ENCODE measurements at regions not wholly inside any gene's neighbourhood (a gene's known extent, or its start where the extent isn't known, plus 50 kb on each side); places are given as distances from the start of the nearest gene placed in this dataset.
"Not testable (repeated sequence)": the region's sequence is repeated elsewhere in the genome, so short reads cannot be mapped to it uniquely, and the experiment has no call there.

DNA sequence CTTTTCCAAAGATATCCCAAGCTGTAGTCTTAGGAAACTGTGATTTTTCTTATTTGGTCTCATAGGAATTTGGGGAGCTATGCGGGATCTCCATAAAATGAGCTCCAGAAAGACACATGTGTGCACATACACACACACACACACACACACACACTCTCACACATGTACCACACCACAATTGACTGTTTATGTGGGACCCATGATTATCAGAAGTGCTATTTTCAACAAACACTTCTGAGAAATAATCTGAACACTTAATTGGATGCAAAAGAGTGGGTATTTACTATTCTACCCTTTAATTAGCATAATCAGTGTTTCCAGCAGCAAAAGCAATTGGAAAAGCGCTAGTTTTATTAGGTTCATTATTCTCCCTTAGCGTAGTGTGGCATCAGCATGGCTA lies 150.4 kb upstream of the ALDH3B2 start:
- not testable (repeated sequence) for H3K27ac ChIP-seq (ENCODE audit: low read depth, low read length); H3K9me3 ChIP-seq (ENCODE audit: low read length); H3K4me1 ChIP-seq (ENCODE audit: insufficient read depth, low read length); H3K4me3 ChIP-seq (ENCODE audit: low read depth in 1 of 2, low read length in 2 of 2); H3K9ac ChIP-seq (ENCODE audit: low read length); H3K36me3 ChIP-seq (ENCODE audit: insufficient read depth, low read length); H3K27me3 ChIP-seq (ENCODE audit: control insufficient read depth in 1 of 2, insufficient read depth in 2 of 2, low read length in 2 of 2)

DNA sequence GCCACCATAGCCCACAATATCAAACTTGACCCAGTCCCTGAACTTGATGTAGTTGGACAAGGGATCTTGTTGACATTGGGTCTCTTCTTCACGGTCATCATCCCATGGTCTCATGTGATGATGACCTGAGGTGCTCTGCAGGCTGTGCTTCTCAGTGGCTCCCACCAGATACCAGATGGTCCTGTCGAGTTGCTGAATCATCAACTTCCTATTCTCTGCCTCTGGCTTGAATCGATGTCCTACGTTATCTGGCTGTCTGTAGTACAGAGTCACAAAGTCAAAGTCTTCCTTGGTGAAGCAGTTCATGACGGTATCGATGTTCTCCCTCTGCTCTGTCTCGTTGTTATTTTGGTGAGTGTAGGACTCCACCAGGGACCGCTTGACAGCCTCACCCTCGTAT lies 145.7 kb upstream of the ALDH3B2 start:
- no peaks in the 10 kb centered on the region for H3K4me1 ChIP-seq (ENCODE audit: insufficient read depth, low read length)
- H3K27ac ChIP-seq (ENCODE audit: low read depth, low read length): no peak overlapping the region
- H3K36me3 ChIP-seq (ENCODE audit: insufficient read depth, low read length): no peaks in the 10 kb centered on the region
- no peaks in the 10 kb centered on the region for H3K27me3 ChIP-seq (ENCODE audit: control insufficient read depth in 1 of 2, insufficient read depth in 2 of 2, low read length in 2 of 2)
- no peak overlapping the region for H3K4me3 ChIP-seq (ENCODE audit: low read depth in 1 of 2, low read length in 2 of 2)
- H3K9me3 ChIP-seq (ENCODE audit: low read length): no peaks in the 10 kb centered on the region
- H3K9ac ChIP-seq (ENCODE audit: low read length): no peak overlapping the region

DNA sequence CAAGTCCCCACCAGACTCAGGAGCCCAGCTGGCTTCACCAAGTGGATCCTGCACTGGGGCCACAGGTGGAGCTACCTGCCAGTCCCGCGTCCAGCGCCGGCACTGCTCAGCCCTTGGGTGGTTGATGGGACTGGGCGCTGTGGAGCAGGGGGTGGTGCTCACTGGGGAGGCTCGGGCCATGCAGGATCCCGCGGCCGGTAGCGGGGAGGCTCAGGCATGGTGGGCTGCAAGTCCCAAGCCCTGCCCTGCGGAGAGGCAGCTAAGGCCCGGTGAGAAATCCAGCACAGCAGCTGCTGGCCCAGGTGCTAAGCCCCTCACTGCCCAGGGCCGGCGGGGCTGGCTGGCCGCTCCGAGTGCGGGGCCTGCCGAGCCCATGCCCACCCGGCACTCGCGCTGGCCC lies 143.1 kb upstream of the ALDH3B2 start:
- H3K4me1 ChIP-seq (ENCODE audit: insufficient read depth, low read length); H3K9ac ChIP-seq (ENCODE audit: low read length); H3K4me3 ChIP-seq (ENCODE audit: low read depth in 1 of 2, low read length in 2 of 2); H3K27me3 ChIP-seq (ENCODE audit: control insufficient read depth in 1 of 2, insufficient read depth in 2 of 2, low read length in 2 of 2); H3K9me3 ChIP-seq (ENCODE audit: low read length); H3K27ac ChIP-seq (ENCODE audit: low read depth, low read length); H3K36me3 ChIP-seq (ENCODE audit: insufficient read depth, low read length): not testable (repeated sequence)

DNA sequence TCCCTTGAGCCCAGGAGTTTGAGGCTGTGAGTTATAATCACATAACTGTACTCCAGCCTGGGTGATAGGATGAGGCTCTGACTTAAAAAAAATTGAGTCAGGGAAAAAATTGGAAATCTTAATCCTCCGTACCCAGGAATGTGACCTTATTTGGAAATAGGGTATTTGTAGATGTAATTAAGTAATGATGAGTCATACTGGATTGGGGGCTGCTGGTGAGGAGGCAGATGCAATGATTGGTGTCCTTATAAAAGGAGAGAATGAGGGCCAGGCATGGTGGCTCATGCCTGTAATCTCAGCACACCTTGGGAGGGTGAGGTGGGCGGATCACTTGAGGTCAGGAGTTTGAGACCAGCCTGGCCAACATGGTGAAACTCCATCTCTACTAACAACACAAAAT lies 134.9 kb upstream of the ALDH3B2 start:
- H3K27me3 ChIP-seq (ENCODE audit: control insufficient read depth in 1 of 2, insufficient read depth in 2 of 2, low read length in 2 of 2); H3K9ac ChIP-seq (ENCODE audit: low read length); H3K36me3 ChIP-seq (ENCODE audit: insufficient read depth, low read length); H3K27ac ChIP-seq (ENCODE audit: low read depth, low read length); H3K4me3 ChIP-seq (ENCODE audit: low read depth in 1 of 2, low read length in 2 of 2); H3K4me1 ChIP-seq (ENCODE audit: insufficient read depth, low read length); H3K9me3 ChIP-seq (ENCODE audit: low read length): not testable (repeated sequence)

- H3K27ac ChIP-seq (ENCODE audit: low read depth, low read length); H3K4me3 ChIP-seq (ENCODE audit: low read depth in 1 of 2, low read length in 2 of 2); H3K9ac ChIP-seq (ENCODE audit: low read length); H3K4me1 ChIP-seq (ENCODE audit: insufficient read depth, low read length); H3K9me3 ChIP-seq (ENCODE audit: low read length); H3K27me3 ChIP-seq (ENCODE audit: control insufficient read depth in 1 of 2, insufficient read depth in 2 of 2, low read length in 2 of 2); H3K36me3 ChIP-seq (ENCODE audit: insufficient read depth, low read length): not testable (repeated sequence)
These were observed 133.5 kb upstream of the ALDH3B2 start for GRCh38 chr11:67807896-67808295.

DNA sequence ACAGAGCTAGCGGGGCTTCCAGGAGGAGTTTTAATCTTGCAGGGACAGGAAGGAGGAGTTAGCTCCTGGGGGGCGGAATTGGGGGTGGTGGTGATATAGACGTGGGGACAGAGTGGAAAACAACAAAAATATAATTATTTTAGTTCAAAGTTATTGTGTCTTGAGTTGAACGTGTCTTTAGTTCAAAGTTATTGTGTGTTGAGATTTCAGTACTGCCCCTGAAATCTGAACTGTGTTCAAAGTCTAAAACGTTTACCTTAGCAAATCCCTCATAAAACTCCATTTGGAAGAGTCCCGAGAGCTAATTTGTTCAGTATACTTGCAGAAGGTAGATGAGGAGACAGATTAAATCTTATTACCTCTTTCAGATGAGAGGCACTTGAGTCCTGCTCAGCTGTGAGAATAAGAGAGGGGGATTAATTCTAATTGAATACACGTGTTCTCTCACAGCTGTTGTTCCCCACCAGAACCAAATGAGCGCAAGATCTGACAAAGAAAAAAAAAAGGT lies 132.4 kb upstream of the ALDH3B2 start:
- H3K9ac ChIP-seq (ENCODE audit: low read length); H3K27ac ChIP-seq (ENCODE audit: low read depth, low read length); H3K9me3 ChIP-seq (ENCODE audit: low read length); H3K36me3 ChIP-seq (ENCODE audit: insufficient read depth, low read length); H3K27me3 ChIP-seq (ENCODE audit: control insufficient read depth in 1 of 2, insufficient read depth in 2 of 2, low read length in 2 of 2); H3K4me1 ChIP-seq (ENCODE audit: insufficient read depth, low read length): not testable (repeated sequence)
- peak overlapping the region in 1 of 2 donors; percentile 45 for H3K4me3 ChIP-seq (ENCODE audit: low read depth in 1 of 2, low read length in 2 of 2)

GRCh38 chr11:67806183-67806582 lies 131.8 kb upstream of the ALDH3B2 start:
- H3K36me3 ChIP-seq (ENCODE audit: insufficient read depth, low read length); H3K27me3 ChIP-seq (ENCODE audit: control insufficient read depth in 1 of 2, insufficient read depth in 2 of 2, low read length in 2 of 2); H3K4me1 ChIP-seq (ENCODE audit: insufficient read depth, low read length); H3K9ac ChIP-seq (ENCODE audit: low read length); H3K9me3 ChIP-seq (ENCODE audit: low read length): not testable (repeated sequence)
- peak overlapping the region; percentile 34 for H3K27ac ChIP-seq (ENCODE audit: low read depth, low read length)
- H3K4me3 ChIP-seq (ENCODE audit: low read depth in 1 of 2, low read length in 2 of 2): peak overlapping the region in 1 of 2 donors; percentile 45

GRCh38 chr11:67805253-67806126 lies 131.1 kb upstream of the ALDH3B2 start:
- not testable (repeated sequence) for H3K36me3 ChIP-seq (ENCODE audit: insufficient read depth, low read length); H3K4me1 ChIP-seq (ENCODE audit: insufficient read depth, low read length); H3K9ac ChIP-seq (ENCODE audit: low read length); H3K9me3 ChIP-seq (ENCODE audit: low read length); H3K27me3 ChIP-seq (ENCODE audit: control insufficient read depth in 1 of 2, insufficient read depth in 2 of 2, low read length in 2 of 2)
- peak overlapping the region; percentile 44 for H3K27ac ChIP-seq (ENCODE audit: low read depth, low read length)
- peak overlapping the region; percentile 60 to 64 for H3K4me3 ChIP-seq (ENCODE audit: low read depth in 1 of 2, low read length in 2 of 2)

DNA sequence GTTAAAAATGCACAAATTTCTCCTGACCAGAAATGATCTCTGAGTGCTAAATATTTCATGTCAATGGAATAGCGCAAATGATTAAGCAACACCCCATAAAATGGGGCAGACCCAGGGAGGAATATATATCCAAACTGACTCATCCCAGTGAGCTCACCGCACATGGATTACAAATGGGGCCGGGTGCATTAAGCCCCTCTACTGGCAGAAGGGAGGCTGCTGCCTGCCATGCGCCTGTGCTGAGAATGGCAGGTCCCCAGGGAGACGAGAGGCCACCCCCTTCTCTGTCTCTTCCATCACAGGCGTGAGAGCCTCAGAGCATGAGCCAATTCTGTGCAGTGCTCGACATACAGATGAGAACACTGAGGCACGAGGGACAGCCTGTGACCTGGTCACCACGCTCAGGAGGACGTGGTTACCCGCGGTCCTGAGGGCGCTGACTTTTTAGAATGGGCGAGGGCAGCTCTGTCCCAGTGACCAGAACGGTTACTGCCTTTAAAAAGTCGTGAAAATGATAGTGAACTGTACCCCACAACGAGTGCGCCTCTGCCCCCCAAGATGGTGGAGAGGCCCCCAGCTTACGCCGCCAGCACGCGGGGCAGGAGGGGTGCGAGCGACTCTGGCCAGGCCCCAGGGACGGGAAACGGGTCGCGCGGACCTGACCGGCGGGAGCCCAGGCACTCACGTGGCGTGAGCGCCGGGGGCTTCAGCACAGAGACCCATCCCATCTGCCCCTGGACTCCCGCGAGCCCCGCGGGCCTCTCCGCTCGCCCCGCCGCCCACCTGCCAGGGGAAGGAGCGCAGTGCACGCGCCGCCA lies 130.2 kb upstream of the ALDH3B2 start:
- H3K9me3 ChIP-seq (ENCODE audit: low read length); H3K36me3 ChIP-seq (ENCODE audit: insufficient read depth, low read length); H3K27me3 ChIP-seq (ENCODE audit: control insufficient read depth in 1 of 2, insufficient read depth in 2 of 2, low read length in 2 of 2); H3K4me1 ChIP-seq (ENCODE audit: insufficient read depth, low read length); H3K9ac ChIP-seq (ENCODE audit: low read length): not testable (repeated sequence)
- H3K27ac ChIP-seq (ENCODE audit: low read depth, low read length): peak overlapping the region; percentile 44
- peak overlapping the region; percentile 60 to 64 for H3K4me3 ChIP-seq (ENCODE audit: low read depth in 1 of 2, low read length in 2 of 2)

DNA sequence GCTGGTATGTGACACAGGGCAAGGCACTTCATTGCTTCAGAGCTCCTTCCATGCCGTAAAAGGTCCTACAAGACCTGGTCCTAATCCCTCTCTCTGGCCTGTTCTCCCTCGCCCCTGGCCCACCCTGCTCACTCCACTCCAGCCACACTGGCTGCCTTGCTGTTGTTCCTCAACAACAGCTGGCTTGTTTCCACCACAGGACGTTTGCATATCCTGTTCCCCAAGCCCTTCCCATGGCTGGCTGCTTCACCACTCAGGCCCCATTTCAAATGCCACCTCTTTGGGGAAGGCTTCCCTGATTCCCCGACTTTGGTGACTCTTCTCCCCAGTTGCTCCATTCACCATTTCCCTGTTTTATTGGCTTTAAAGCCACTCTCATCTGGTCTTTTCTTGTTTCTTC lies 129.1 kb upstream of the ALDH3B2 start:
- H3K9ac ChIP-seq (ENCODE audit: low read length); H3K27ac ChIP-seq (ENCODE audit: low read depth, low read length); H3K27me3 ChIP-seq (ENCODE audit: control insufficient read depth in 1 of 2, insufficient read depth in 2 of 2, low read length in 2 of 2); H3K4me1 ChIP-seq (ENCODE audit: insufficient read depth, low read length); H3K9me3 ChIP-seq (ENCODE audit: low read length); H3K4me3 ChIP-seq (ENCODE audit: low read depth in 1 of 2, low read length in 2 of 2); H3K36me3 ChIP-seq (ENCODE audit: insufficient read depth, low read length): not testable (repeated sequence)

DNA sequence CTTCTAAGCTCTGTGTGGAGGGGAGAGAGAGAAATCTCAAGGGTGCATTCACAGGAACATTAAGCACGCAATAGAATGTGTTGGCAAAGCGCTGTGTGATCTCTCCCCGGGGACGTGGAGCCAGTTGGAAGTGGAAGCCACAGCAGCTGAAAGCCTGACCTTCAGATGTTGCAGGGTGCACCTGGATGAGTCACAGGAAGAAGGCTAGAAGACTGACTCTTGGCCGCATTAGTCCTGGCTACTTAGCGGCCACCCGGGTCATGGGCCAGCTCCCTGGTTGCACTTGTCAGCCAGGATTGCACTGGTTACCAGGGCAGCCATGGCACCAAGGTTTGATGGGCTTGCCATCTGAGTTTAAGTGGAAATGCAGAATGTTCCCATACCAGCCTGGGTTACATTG lies 128.6 kb upstream of the ALDH3B2 start:
- not testable (repeated sequence) for H3K36me3 ChIP-seq (ENCODE audit: insufficient read depth, low read length); H3K4me3 ChIP-seq (ENCODE audit: low read depth in 1 of 2, low read length in 2 of 2); H3K27me3 ChIP-seq (ENCODE audit: control insufficient read depth in 1 of 2, insufficient read depth in 2 of 2, low read length in 2 of 2); H3K4me1 ChIP-seq (ENCODE audit: insufficient read depth, low read length); H3K27ac ChIP-seq (ENCODE audit: low read depth, low read length); H3K9me3 ChIP-seq (ENCODE audit: low read length); H3K9ac ChIP-seq (ENCODE audit: low read length)

GRCh38 chr11:67802623-67803022 lies 128.2 kb upstream of the ALDH3B2 start:
- H3K27me3 ChIP-seq (ENCODE audit: control insufficient read depth in 1 of 2, insufficient read depth in 2 of 2, low read length in 2 of 2); H3K27ac ChIP-seq (ENCODE audit: low read depth, low read length); H3K9me3 ChIP-seq (ENCODE audit: low read length); H3K4me1 ChIP-seq (ENCODE audit: insufficient read depth, low read length); H3K36me3 ChIP-seq (ENCODE audit: insufficient read depth, low read length); H3K4me3 ChIP-seq (ENCODE audit: low read depth in 1 of 2, low read length in 2 of 2); H3K9ac ChIP-seq (ENCODE audit: low read length): not testable (repeated sequence)
